B cell (primary cell): ENCODE measurements at regions not wholly inside any gene's neighbourhood (a gene's known extent, or its start where the extent isn't known, plus 50 kb on each side); places are given as distances from the start of the nearest gene placed in this dataset.

Experiments
- EZH2 ChIP-seq: IDR thresholded peaks from 2 replicates; pipeline ENCODE4 v1.6.1; 2012; ENCODE audit warnings: borderline replicate concordance, low read depth, mild to moderate bottlenecking, moderate library complexity, low read length; ENCODE audit not compliant: insufficient read depth, poor library complexity, severe bottlenecking
- TF ChIP-seq, protein P1 (sequence below): fragments of 200-600 bp; IDR thresholded peaks from one replicate; pipeline ENCODE4 v1.8.0; 2022; ENCODE audit warnings: antibody characterized with exemption, mild to moderate bottlenecking

DNA sequence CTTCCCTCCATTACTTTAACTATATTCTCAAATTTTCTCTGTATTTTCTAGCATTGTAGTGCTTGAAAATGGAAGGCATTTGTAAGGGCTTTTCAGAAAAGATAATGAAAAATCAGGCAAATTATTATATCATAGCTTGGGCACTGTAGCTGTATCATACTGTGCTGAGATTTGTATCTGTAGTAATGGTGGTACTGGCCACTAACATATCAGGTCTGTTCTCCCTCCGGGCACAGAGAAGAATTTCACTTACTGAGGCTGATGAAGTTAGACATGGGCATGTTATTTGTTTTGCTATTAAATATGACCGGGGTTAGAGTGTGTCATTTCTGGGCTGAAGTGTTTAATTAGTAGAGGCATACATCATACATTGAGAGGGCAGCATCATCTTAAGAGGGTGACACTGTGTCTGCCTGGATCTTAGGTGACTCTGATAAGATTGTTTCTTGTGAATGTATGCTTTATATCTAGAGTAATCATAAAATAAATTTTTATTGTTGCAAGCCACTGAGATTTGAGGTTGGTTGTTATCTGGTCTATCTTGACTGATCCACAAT, 1395.9 kb downstream of the EPHA7 start:
- TF ChIP-seq, protein P1, sequence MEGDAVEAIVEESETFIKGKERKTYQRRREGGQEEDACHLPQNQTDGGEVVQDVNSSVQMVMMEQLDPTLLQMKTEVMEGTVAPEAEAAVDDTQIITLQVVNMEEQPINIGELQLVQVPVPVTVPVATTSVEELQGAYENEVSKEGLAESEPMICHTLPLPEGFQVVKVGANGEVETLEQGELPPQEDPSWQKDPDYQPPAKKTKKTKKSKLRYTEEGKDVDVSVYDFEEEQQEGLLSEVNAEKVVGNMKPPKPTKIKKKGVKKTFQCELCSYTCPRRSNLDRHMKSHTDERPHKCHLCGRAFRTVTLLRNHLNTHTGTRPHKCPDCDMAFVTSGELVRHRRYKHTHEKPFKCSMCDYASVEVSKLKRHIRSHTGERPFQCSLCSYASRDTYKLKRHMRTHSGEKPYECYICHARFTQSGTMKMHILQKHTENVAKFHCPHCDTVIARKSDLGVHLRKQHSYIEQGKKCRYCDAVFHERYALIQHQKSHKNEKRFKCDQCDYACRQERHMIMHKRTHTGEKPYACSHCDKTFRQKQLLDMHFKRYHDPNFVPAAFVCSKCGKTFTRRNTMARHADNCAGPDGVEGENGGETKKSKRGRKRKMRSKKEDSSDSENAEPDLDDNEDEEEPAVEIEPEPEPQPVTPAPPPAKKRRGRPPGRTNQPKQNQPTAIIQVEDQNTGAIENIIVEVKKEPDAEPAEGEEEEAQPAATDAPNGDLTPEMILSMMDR: no peak
- TF ChIP-seq EZH2: no peak
